K562 (cell line): ENCODE measurements at regions not wholly inside any gene's neighbourhood (a gene's known extent, or its start where the extent isn't known, plus 50 kb on each side); places are given as distances from the start of the nearest gene placed in this dataset.

Experiments used
- ATAC-seq: fragments of 200-7000 bp; cut with Tn5 transposase; 3 replicates; pipeline ENCODE4 v1.9.1; 2020; ENCODE audit warnings: moderate library complexity
- BruUV-seq: library from RNA; stranded (reverse); fragments of 400-500 nt; replicated peaks from 2 replicates; lab custom pipeline; 2021; lab: Mats Ljungman, UMichigan
- CTCF ChIA-PET: fragments of 300-600 bp; formaldehyde crosslinking; extraction: SDS; loops from one replicate; lab custom pipeline; 2021; ENCODE audit warnings: low intra/inter-chr PET ratio; lab: Yijun Ruan, JAX
- POLR2A ChIA-PET: fragments of 300-600, 350-650 bp; sonication (Branson Sonifier 250); formaldehyde crosslinking; extraction: SDS; loops from one replicate; lab custom pipeline; 2021; ENCODE audit warnings: antibody characterized with exemption, inconsistent platforms; lab: Yijun Ruan, JAX
- DNase-seq, 4 experiments: peaks; one replicate each; pipeline versions ENCODE4 v3.0.0 to v3.0.0-alpha.2; 2011 to 2018; ENCODE audit warnings: low spot score in 3 of 4, mixed read lengths in 3 of 4; ENCODE audit errors: extremely low read depth in 1 of 4
- FAIRE-seq: peaks from 2 replicates; lab custom pipeline; 2011; peaks lifted over from hg19 to GRCh38; lab: Jason Lieb, UNC
- H2AFZ ChIP-seq: 2 replicates; pipeline ENCODE4 v1.6.0; 2011; ENCODE audit warnings: low read depth, low read length, control low read depth, inconsistent platforms
- H3K27ac ChIP-seq: fragments of 200-600 bp; 3 replicates; pipeline ENCODE4 v1.8.0; 2011; ENCODE audit warnings: low read depth, mild to moderate bottlenecking, control low read depth, inconsistent platforms, low read length, moderate library complexity, mixed read lengths; ENCODE audit errors: extremely low read depth
- H3K27me3 ChIP-seq, 2 experiments: fragments of 300-600 bp in 1 of 2; 2 replicates in 1 of 2; 3 replicates in 1 of 2; pipeline versions ENCODE4 v1.6.0 to v1.8.0; 2011; ENCODE audit warnings: inconsistent platforms in 2 of 2, low read length in 2 of 2, mild to moderate bottlenecking in 1 of 2, mixed read lengths in 1 of 2, moderate library complexity in 1 of 2; ENCODE audit not compliant: control insufficient read depth in 2 of 2, insufficient read depth in 2 of 2
- H3K36me3 ChIP-seq: fragments of 300-600 bp; 3 replicates; pipeline ENCODE4 v1.8.0; 2011; ENCODE audit warnings: mild to moderate bottlenecking, low read length, inconsistent platforms; ENCODE audit not compliant: control insufficient read depth, insufficient read depth
- H3K4me1 ChIP-seq, 2 experiments: fragments of 200-600 bp in 1 of 2; replicated peaks in 1 of 2; 2 replicates in 1 of 2; 3 replicates in 1 of 2; pipeline versions ENCODE4 v1.5.1 to v1.8.0; 2011; ENCODE audit warnings: inconsistent platforms in 2 of 2, low read length in 2 of 2, mild to moderate bottlenecking in 1 of 2, mixed read lengths in 1 of 2, moderate library complexity in 1 of 2; ENCODE audit not compliant: control insufficient read depth in 2 of 2, insufficient read depth in 2 of 2
- H3K4me2 ChIP-seq: 2 replicates; pipeline ENCODE4 v1.6.1; 2011; ENCODE audit warnings: low read length, control low read depth, inconsistent platforms, mixed read lengths; ENCODE audit not compliant: insufficient read depth
- H3K4me3 ChIP-seq: fragments of 200-600 bp; sonication (generic), shearing (Covaris generic); 2 replicates; pipeline ENCODE4 v1.5.1; 2016; ENCODE audit warnings: control low read depth, inconsistent platforms
- H3K79me2 ChIP-seq: fragments of 200-600 bp; 3 replicates; pipeline ENCODE4 v1.8.0; 2011; ENCODE audit warnings: low read length, inconsistent platforms; ENCODE audit not compliant: control insufficient read depth, insufficient read depth
- H3K9ac ChIP-seq, 2 experiments: 2 replicates each; pipeline versions ENCODE4 v1.6.0 to v1.6.1; 2011; ENCODE audit warnings: low read depth in 2 of 2, low read length in 2 of 2, control low read depth in 1 of 2, inconsistent platforms in 1 of 2, mild to moderate bottlenecking in 1 of 2, mixed read lengths in 1 of 2; ENCODE audit not compliant: insufficient read depth in 1 of 2
- H3K9me1 ChIP-seq: one replicate; pipeline ENCODE4 v1.6.0; 2011; ENCODE audit warnings: inconsistent platforms, mild to moderate bottlenecking, low read length, moderate library complexity; ENCODE audit not compliant: control insufficient read depth, insufficient read depth
- H3K9me3 ChIP-seq: replicated peaks from 2 replicates; pipeline ENCODE4 v1.5.1; 2011; ENCODE audit warnings: low read depth, low read length, inconsistent platforms; ENCODE audit not compliant: control insufficient read depth, insufficient read depth
- H4K20me1 ChIP-seq: replicated peaks from 2 replicates; pipeline ENCODE4 v1.6.1; 2011; ENCODE audit warnings: low read length, inconsistent platforms, mixed read lengths; ENCODE audit not compliant: control insufficient read depth, insufficient read depth
- ETV6 ChIP-seq, 3 experiments: fragments of 150-350 bp in 1 of 3; sonication (generic) in 1 of 3; formaldehyde crosslinking in 1 of 3; IDR thresholded peaks; 2 replicates each; pipeline versions ENCODE4 v1.6.1 to v1.8.0; 2014 to 2022; ENCODE audit warnings: borderline replicate concordance in 2 of 3, low read depth in 2 of 3, antibody characterized with exemption in 1 of 3, low read length in 1 of 3, mild to moderate bottlenecking in 1 of 3, missing genetic modification reagents in 1 of 3
- HDAC2 ChIP-seq: fragments of 450-650 bp; IDR thresholded peaks from 2 replicates; pipeline ENCODE4 v1.6.1; 2016; ENCODE audit warnings: mild to moderate bottlenecking
- HOXB6 ChIP-seq: fragments of 250-450 bp; sonication (Bioruptor Pico); IDR thresholded peaks from 2 replicates; pipeline ENCODE4 v1.5.1; 2022; ENCODE audit warnings: mild to moderate bottlenecking, borderline replicate concordance
- MAFF ChIP-seq: IDR thresholded peaks from 2 replicates; pipeline ENCODE4 v1.6.1; 2012; ENCODE audit warnings: low read length, improper control_type of control experiment
- NCOR1 ChIP-seq: fragments of 450-650 bp; IDR thresholded peaks from 2 replicates; pipeline ENCODE4 v1.6.1; 2016; ENCODE audit warnings: mild to moderate bottlenecking, moderate library complexity
- NFE2L1 ChIP-seq: fragments of 450-650 bp; IDR thresholded peaks from 2 replicates; pipeline ENCODE4 v1.6.1; 2016; ENCODE audit warnings: missing genetic modification characterization, low read depth, mild to moderate bottlenecking, missing compliant biosample characterization, moderate library complexity, borderline replicate concordance
- POLR2AphosphoS5 ChIP-seq: IDR thresholded peaks from 2 replicates; pipeline ENCODE4 v1.6.1; 2011; ENCODE audit warnings: mild to moderate bottlenecking, low read depth, low read length, moderate library complexity; ENCODE audit not compliant: control insufficient read depth, insufficient read depth
- TCF3 ChIP-seq: sonication (generic); formaldehyde crosslinking; IDR thresholded peaks from 2 replicates; pipeline ENCODE4 v1.4.0; 2020; ENCODE audit warnings: mild to moderate bottlenecking, missing genetic modification reagents
- ZBTB8A ChIP-seq: fragments of 450-650 bp; IDR thresholded peaks from 2 replicates; pipeline ENCODE4 v1.6.1; 2018; ENCODE audit warnings: mild to moderate bottlenecking, moderate library complexity; ENCODE audit not compliant: partially characterized antibody
- ZNF253 ChIP-seq: fragments of 250-450 bp; sonication (Bioruptor Pico); conservative IDR thresholded peaks from 2 replicates; pipeline ENCODE4 v1.6.1; 2021; ENCODE audit warnings: mild to moderate bottlenecking
- ZNF436 ChIP-seq: fragments of 250-450, 450-650 bp; sonication (Bioruptor Pico); formaldehyde crosslinking; IDR thresholded peaks from 2 replicates; pipeline ENCODE4 v1.7.0; 2020; ENCODE audit warnings: mild to moderate bottlenecking
- ZNF717 ChIP-seq: fragments of 250-450 bp; sonication (Bioruptor Pico); IDR thresholded peaks from 2 replicates; pipeline ENCODE4 v1.5.0; 2021
- WGBS: fragments of 100-300 bp; shearing (Covaris generic); methylation state at CpG from one replicate; pipeline ENCODE4 v1.1.6; 2016; ENCODE audit warnings: low coverage, mixed read lengths; ENCODE audit not compliant: insufficient coverage; ENCODE audit errors: missing lambda C conversion rate; 5-methylcytosine and 5-hydroxymethylcytosine counted together
- in situ Hi-C: fragments of 300-500 bp; cut with MboI; formaldehyde crosslinking; loops from 4 replicates; pipeline ENCODE4 v1.15.0; 2018; ENCODE audit warnings: inconsistent platforms, mixed read lengths
- intact Hi-C: fragments of 100-400 bp; cut with micrococcal nuclease; formaldehyde crosslinking; loops from 2 replicates; pipeline ENCODE4 v1.14.2; 2022
- TF ChIP-seq, protein P1 (sequence below), 2 experiments: fragments of 450-650 bp; IDR thresholded peaks; 2 replicates each; pipeline ENCODE4 v1.6.1; 2016

DNA sequence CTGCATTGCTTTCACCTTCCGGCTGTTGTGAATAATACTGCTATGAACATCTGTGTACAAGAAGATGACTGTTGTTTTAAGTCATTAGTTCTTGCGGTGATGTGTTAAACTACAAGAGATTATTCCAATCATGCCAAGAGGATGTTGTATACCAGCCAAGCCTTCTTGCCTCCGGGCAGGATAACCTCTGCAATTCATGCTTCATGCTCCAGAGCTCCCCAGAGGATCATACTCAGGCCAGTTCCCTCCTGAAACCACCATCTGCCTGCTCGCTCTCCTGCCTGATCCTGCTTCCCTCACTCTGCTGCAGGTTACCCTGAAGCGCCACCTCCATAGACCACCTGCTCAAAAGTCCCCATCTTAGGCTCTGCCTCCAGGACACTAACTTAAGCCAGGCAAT, 187.1 kb upstream of the PROK2 start:
- no peak overlapping the region for H2AFZ ChIP-seq
- H3K9me1 ChIP-seq: no peaks in the 10 kb centered on the region
- no peaks in the 10 kb centered on the region for H3K36me3 ChIP-seq
- in situ Hi-C loops: no loop called here
- no peak overlapping the region for H3K4me3 ChIP-seq
- H3K9ac ChIP-seq: no peak overlapping the region
- no peak for FAIRE-seq
- no peak overlapping the region for H3K27ac ChIP-seq
- no TSS peak for BruUV-seq
- no peak for DNase-seq
- WGBS: 17% methylated on average over 5 of the region's 5 CpGs
- CTCF ChIA-PET: no interaction called here
- H3K79me2 ChIP-seq: no peaks in the 10 kb centered on the region
- H3K27me3 ChIP-seq: peaks cover 0 to 14% of the 10 kb centered on the region in 2 experiments; a peak in 3 of 5 replicates
- no peaks in the 10 kb centered on the region for H4K20me1 ChIP-seq
- H3K4me1 ChIP-seq: no peaks in the 10 kb centered on the region; a peak in 1 of 5 replicates
- intact Hi-C loops: no loop called here
- no peak for ATAC-seq
- no peak overlapping the region for H3K4me2 ChIP-seq
- no peak for TF ChIP-seq ZNF436 (CRISPR knock-in tag)
- no peak for TF ChIP-seq ETV6 (IDR thresholded peaks at IDR 0.05; ENCODE audit: borderline replicate concordance in 1 of 2, low read depth in 2 of 2, low read length in 1 of 2)
- TF ChIP-seq ETV6 (CRISPR knock-in tag; IDR thresholded peaks at IDR 0.05; ENCODE audit: borderline replicate concordance): no peak
- no peak for TF ChIP-seq TCF3 (CRISPR knock-in tag)
- TF ChIP-seq POLR2AphosphoS5: no peak
- TF ChIP-seq ZNF717 (CRISPR knock-in tag): no peak
- TF ChIP-seq, protein P1, sequence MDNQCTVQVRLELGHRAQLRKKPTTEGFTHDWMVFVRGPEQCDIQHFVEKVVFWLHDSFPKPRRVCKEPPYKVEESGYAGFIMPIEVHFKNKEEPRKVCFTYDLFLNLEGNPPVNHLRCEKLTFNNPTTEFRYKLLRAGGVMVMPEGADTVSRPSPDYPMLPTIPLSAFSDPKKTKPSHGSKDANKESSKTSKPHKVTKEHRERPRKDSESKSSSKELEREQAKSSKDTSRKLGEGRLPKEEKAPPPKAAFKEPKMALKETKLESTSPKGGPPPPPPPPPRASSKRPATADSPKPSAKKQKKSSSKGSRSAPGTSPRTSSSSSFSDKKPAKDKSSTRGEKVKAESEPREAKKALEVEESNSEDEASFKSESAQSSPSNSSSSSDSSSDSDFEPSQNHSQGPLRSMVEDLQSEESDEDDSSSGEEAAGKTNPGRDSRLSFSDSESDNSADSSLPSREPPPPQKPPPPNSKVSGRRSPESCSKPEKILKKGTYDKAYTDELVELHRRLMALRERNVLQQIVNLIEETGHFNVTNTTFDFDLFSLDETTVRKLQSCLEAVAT (IDR thresholded peaks at IDR 0.05): no peak
- TF ChIP-seq NFE2L1 (tag): no peak
- no peak for TF ChIP-seq NCOR1
- no peak for TF ChIP-seq HOXB6 (CRISPR knock-in tag)
- no peak for TF ChIP-seq ZNF253 (CRISPR knock-in tag)
- no peak for TF ChIP-seq HDAC2
- TF ChIP-seq MAFF: no peak
- no peak for TF ChIP-seq ZBTB8A
- POLR2A ChIA-PET: no interaction called here
- peaks cover 2% of the 10 kb centered on the region; the same call in 1 of the 2 replicates for H3K9me3 ChIP-seq
